Esophagus squamous epithelium (tissue), 5 donors: ENCODE measurements at regions not wholly inside any gene's neighbourhood (a gene's known extent, or its start where the extent isn't known, plus 50 kb on each side); places are given as distances from the start of the nearest gene placed in this dataset.

Experiments
- DNase-seq: peaks from one replicate; lab custom pipeline; 2025; lab: John Stamatoyannopoulos, UW
- H3K27ac ChIP-seq, 4 donors: fragments of 200-600 bp; sonication (generic); one replicate each; pipeline ENCODE4 v1.5.1; 2016 to 2019; ENCODE audit warnings: mild to moderate bottlenecking in 1 of 4
- H3K27me3 ChIP-seq, 4 donors: fragments of 200-600 bp; sonication (generic); 1 replicate in 3 of 4; 2 replicates in 1 of 4; pipeline versions ENCODE4 v1.5.1 to v1.6.0; 2017 to 2021; ENCODE audit warnings: antibody characterized with exemption in 1 of 4
- H3K36me3 ChIP-seq, 3 donors: fragments of 200-600 bp; sonication (generic); one replicate each; pipeline ENCODE4 v1.5.1; 2016 to 2019
- H3K4me1 ChIP-seq, 3 donors: fragments of 200-600 bp; sonication (generic); one replicate each; pipeline ENCODE4 v1.5.1; 2017 to 2019
- H3K4me3 ChIP-seq, 4 donors: fragments of 200-600 bp; sonication (generic); 1 replicate in 3 of 4; 2 replicates in 1 of 4; pipeline ENCODE4 v1.5.1; 2016 to 2019; ENCODE audit warnings: mild to moderate bottlenecking in 2 of 4, moderate library complexity in 1 of 4
- H3K9me3 ChIP-seq, 3 donors: fragments of 200-600 bp; sonication (generic); one replicate each; pipeline ENCODE4 v1.5.1; 2016 to 2019
- POLR2A ChIP-seq, 4 donors: fragments of 450-650 bp; IDR thresholded peaks; one replicate each; pipeline ENCODE4 v1.6.1; 2017; ENCODE audit warnings: antibody characterized with exemption in 4 of 4, mild to moderate bottlenecking in 4 of 4, moderate library complexity in 3 of 4
- WGBS, 2 donors: methylation state at CpG; one replicate each; pipeline ENCODE4 v1.1.5; 2018; 5-methylcytosine and 5-hydroxymethylcytosine counted together
- intact Hi-C: fragments of 100-400 bp; cut with DNase I; formaldehyde crosslinking; loops from one replicate; pipeline ENCODE4 v1.15.0; 2022
- TF ChIP-seq, protein P1 (sequence below), 6 experiments: fragments of 450-650 bp in 4 of 6; fragments of 200-600 bp in 2 of 6; sonication (generic) in 2 of 6; IDR thresholded peaks; one replicate each; pipeline ENCODE4 v1.5.1; 2016 to 2019; ENCODE audit warnings: antibody characterized with exemption in 6 of 6, mild to moderate bottlenecking in 4 of 6, moderate library complexity in 4 of 6
- donor health status: DM: yes; HTN: yes; CAD: no.

DNA sequence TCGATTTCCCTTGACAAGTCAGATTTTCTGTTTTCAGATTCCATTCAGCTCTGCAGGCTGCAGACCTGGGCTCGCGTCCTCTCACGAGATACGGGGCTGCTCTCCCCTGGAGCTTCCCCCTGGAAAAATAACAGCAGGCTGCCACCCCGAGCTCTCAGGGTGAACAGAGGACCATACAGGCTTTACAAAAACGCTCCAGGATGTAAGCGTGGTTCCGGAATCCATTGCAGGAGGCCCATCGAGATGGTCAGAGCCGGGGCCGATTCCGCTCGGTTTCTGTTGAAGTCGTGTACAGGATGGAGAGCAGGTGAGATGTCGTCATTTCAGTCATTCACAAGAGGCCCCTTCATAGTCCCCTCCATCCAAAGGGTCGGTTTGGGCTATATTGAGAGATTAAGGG is 297.7 kb upstream of the IRX4 start:
- WGBS, 2 donors: 77 to 87% methylated on average over 12 to 13 of the region's 17 CpGs
- Histone ChIP-seq H3K27ac (no peak overlapping the region), H3K4me3 (no peak overlapping the region), H3K9me3 (no peaks in the 10 kb centered on the region), H3K36me3 (no peaks in the 10 kb centered on the region), H3K27me3 (peaks cover 0 to 3% (median 0%) of the 10 kb centered on the region in 4 donors), H3K4me1 (no peaks in the 10 kb centered on the region)
- TF ChIP-seq, protein P1, sequence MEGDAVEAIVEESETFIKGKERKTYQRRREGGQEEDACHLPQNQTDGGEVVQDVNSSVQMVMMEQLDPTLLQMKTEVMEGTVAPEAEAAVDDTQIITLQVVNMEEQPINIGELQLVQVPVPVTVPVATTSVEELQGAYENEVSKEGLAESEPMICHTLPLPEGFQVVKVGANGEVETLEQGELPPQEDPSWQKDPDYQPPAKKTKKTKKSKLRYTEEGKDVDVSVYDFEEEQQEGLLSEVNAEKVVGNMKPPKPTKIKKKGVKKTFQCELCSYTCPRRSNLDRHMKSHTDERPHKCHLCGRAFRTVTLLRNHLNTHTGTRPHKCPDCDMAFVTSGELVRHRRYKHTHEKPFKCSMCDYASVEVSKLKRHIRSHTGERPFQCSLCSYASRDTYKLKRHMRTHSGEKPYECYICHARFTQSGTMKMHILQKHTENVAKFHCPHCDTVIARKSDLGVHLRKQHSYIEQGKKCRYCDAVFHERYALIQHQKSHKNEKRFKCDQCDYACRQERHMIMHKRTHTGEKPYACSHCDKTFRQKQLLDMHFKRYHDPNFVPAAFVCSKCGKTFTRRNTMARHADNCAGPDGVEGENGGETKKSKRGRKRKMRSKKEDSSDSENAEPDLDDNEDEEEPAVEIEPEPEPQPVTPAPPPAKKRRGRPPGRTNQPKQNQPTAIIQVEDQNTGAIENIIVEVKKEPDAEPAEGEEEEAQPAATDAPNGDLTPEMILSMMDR (IDR thresholded peaks at IDR 0.05): no peak
- no peak for TF ChIP-seq POLR2A (IDR thresholded peaks at IDR 0.05)
- no peak for DNase-seq
- intact Hi-C loops: no loop called here

DNA sequence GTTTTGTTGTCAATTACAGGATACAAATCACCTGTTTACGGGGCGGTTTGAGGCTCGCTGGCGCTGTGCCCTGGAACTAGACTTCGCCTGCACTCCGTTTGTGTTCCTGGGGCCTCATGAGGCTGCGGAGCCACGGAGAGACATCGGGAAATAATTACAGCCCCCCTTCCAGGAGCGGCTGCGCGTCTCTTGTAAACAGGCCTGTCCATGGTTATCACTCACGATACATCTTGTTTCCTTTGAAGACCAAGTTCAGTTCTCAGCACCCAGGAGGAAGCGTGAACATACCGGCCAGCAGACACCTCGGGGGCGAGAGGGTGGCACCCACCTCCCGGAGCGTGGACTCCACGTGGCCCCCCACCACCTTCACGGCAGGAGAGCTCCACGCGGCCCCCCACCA is 297.1 kb upstream of the IRX4 start:
- DNase-seq: no peak
- WGBS, 2 donors: 87 to 88% methylated on average over 7 to 11 of the region's 23 CpGs
- no peaks in the 10 kb centered on the region for H3K4me1 ChIP-seq
- no peak for TF ChIP-seq POLR2A (IDR thresholded peaks at IDR 0.05)
- TF ChIP-seq, protein P1 (IDR thresholded peaks at IDR 0.05): no peak
- peaks cover 0 to 3% (median 0%) of the 10 kb centered on the region in 4 donors for H3K27me3 ChIP-seq
- H3K4me3 ChIP-seq: no peak overlapping the region
- no peaks in the 10 kb centered on the region for H3K9me3 ChIP-seq
- intact Hi-C loops: no loop called here
- H3K36me3 ChIP-seq: no peaks in the 10 kb centered on the region
- H3K27ac ChIP-seq: no peak overlapping the region

DNA sequence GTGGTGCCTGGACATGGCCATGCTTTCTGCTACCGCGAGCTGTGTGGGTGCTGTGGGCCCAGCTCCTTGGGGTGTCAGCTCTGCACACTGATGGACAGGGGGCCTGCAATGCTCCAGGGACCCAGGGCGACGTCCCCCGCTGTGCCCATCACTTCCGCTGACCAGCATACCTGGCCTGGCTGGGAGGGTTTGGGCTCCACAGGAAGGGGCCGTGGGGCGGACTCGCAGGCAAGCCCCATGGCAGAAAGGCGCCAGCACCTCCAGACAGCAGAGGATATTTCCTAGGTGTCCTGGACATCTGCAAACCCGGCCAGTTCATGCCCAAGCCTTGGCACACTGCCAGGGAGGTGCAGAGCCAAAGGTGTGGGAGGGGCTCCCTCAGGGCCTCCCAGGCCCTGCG is 295.8 kb upstream of the IRX4 start:
- Histone ChIP-seq H3K36me3 (no peaks in the 10 kb centered on the region), H3K27me3 (peaks cover 0 to 3% (median 0%) of the 10 kb centered on the region in 4 donors), H3K9me3 (no peaks in the 10 kb centered on the region), H3K4me3 (no peak overlapping the region), H3K4me1 (no peaks in the 10 kb centered on the region), H3K27ac (no peak overlapping the region)
- no CpG with 5 or more reads among the region's 12 CpGs for WGBS, 2 donors
- no peak for DNase-seq
- intact Hi-C loops: no loop called here
- no peak for TF ChIP-seq POLR2A (IDR thresholded peaks at IDR 0.05)
- TF ChIP-seq, protein P1 (IDR thresholded peaks at IDR 0.05): no peak

DNA sequence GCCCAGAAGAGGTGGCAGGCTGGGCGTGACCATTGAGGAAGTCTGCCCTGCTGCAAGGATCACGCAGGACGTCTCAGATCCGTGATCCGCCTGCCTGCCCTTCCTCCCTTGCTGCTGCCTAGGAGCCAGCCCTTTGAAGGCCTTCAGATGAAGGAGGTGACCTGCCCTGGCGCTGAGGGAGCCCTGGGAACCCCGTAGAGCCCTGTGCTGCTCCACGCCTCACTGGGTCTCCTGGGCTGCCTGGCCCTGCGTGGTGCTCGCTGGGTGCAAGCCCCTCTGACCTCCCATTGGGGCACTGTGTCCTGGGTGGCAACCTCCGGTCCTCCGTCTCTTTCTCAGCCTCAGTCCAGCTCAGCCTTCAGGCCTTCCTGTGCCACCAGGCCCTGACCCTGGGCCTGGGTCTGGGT is 295.3 kb upstream of the IRX4 start:
- no peak for TF ChIP-seq POLR2A (IDR thresholded peaks at IDR 0.05)
- TF ChIP-seq, protein P1 (IDR thresholded peaks at IDR 0.05): no peak
- no peaks in the 10 kb centered on the region for H3K9me3 ChIP-seq

GRCh38 chr5:2177244-2177643 is 294.5 kb upstream of the IRX4 start:
- Histone ChIP-seq H3K27me3 (peaks cover 0 to 8% (median 0%) of the 10 kb centered on the region in 4 donors), H3K9me3 (no peaks in the 10 kb centered on the region), H3K4me3 (no peak overlapping the region), H3K36me3 (no peaks in the 10 kb centered on the region), H3K27ac (no peak overlapping the region), H3K4me1 (no peaks in the 10 kb centered on the region)
- intact Hi-C loops: no loop called here
- TF ChIP-seq, protein P1 (IDR thresholded peaks at IDR 0.05): no peak
- TF ChIP-seq POLR2A (IDR thresholded peaks at IDR 0.05): no peak
- WGBS, 2 donors: 84 to 93% methylated on average over 6 to 7 of the region's 7 CpGs
- no peak for DNase-seq

More for the DNA sequence above, 295.3 kb upstream of the IRX4 start:
- DNase-seq: no peak
- Histone ChIP-seq H3K4me1 (no peaks in the 10 kb centered on the region), H3K4me3 (no peak overlapping the region), H3K36me3 (no peaks in the 10 kb centered on the region), H3K27ac (no peak overlapping the region), H3K27me3 (peaks cover 0 to 3% (median 0%) of the 10 kb centered on the region in 4 donors)
- 70% methylated on average over 5 of the region's 12 CpGs; no CpG with 5 or more reads in 1 of the 2 donors for WGBS, 2 donors
- intact Hi-C loops: no loop called here
